Right lobe of liver (tissue), 6 donors: ENCODE measurements at regions not wholly inside any gene's neighbourhood (a gene's known extent, or its start where the extent isn't known, plus 50 kb on each side); places are given as distances from the start of the nearest gene placed in this dataset.

ENCODE experiments used
- ATAC-seq, 4 donors: fragments of 200-7000 bp; cut with Tn5 transposase; one replicate each; pipeline ENCODE4 v1.9.1; 2020; ENCODE audit warnings: mild to moderate bottlenecking in 4 of 4, moderate library complexity in 4 of 4
- DNase-seq, 3 donors: peaks; one replicate each; pipeline ENCODE4 v3.0.0-alpha.2; 2020
- H3K27ac ChIP-seq, 3 donors: fragments of 200-600 bp; one replicate each; pipeline ENCODE4 v1.8.0; 2022
- H3K27me3 ChIP-seq, 2 donors: fragments of 200-600 bp; one replicate each; pipeline ENCODE4 v1.8.0; 2022
- H3K36me3 ChIP-seq, 4 donors: fragments of 200-600 bp; sonication (generic) in 1 of 4; one replicate each; pipeline versions ENCODE4 v1.5.1 to v1.8.0; 2017 to 2022; ENCODE audit warnings: control low read depth in 1 of 4
- H3K4me1 ChIP-seq, 4 donors: fragments of 200-600 bp; sonication (generic) in 1 of 4; one replicate each; pipeline versions ENCODE4 v1.5.1 to v1.8.0; 2017 to 2022; ENCODE audit warnings: control low read depth in 1 of 4
- H3K4me3 ChIP-seq, 3 donors: fragments of 200-600 bp; one replicate each; pipeline ENCODE4 v1.8.0; 2022
- H3K9me3 ChIP-seq, 4 donors: fragments of 200-600 bp; sonication (generic) in 1 of 4; one replicate each; pipeline versions ENCODE4 v1.5.1 to v1.8.0; 2017 to 2022; ENCODE audit warnings: control low read depth in 1 of 4
- CTCF ChIP-seq, 4 donors: fragments of 200-600 bp in 3 of 4; fragments of 450-650 bp in 1 of 4; IDR thresholded peaks; one replicate each; pipeline versions ENCODE4 v1.5.1 to v1.8.0; 2016 to 2022; ENCODE audit warnings: antibody characterized with exemption in 4 of 4, mild to moderate bottlenecking in 2 of 4
- POLR2A ChIP-seq: fragments of 450-650 bp; IDR thresholded peaks from one replicate; pipeline ENCODE4 v1.6.1; 2017; ENCODE audit warnings: antibody characterized with exemption, mild to moderate bottlenecking
- WGBS: methylation state at CpG from one replicate; pipeline ENCODE4 v1.1.6; 2018; ENCODE audit warnings: low coverage, low lambda C conversion rate; ENCODE audit not compliant: insufficient coverage; ENCODE audit errors: missing lambda C conversion rate; 5-methylcytosine and 5-hydroxymethylcytosine counted together
- intact Hi-C, 2 donors: fragments of 100-400 bp; cut with DNase I; formaldehyde crosslinking; loops; one replicate each; pipeline versions ENCODE4 v1.11.2 to v1.14.1; 2022
- donor health status: DM: no; HTN: yes; CAD: no.
- donor health status: DM: no; HTN: no; CAD: no.
- donor health status: DM: no; HTN: no; CAD: no.
- donor health status: DM: no; HTN: yes; CAD: no.
- donor health status: DM: no; HTN: yes; CAD: no.

DNA sequence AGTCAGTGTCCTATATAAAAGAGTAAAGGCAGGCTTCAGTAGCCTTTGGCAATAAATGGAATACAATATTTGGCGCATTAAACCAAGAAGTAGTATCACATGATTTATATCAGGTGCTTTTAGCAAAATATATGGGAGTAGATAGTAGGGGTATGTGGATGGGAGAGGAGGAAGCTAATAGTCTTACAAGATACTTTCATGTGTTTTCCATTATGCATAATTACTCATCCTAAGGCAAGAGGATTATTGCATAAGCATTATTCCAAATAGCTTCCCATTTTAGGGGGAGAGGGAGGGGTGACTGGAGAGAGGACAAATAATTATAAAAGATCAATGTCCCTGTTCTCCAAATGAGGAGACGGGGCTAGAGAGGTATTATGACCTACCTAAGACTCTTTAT lies 104.3 kb downstream of the DUSP6 start:
- intact Hi-C loops, result no loop called here
- ATAC-seq, result no peak
- WGBS, result 88% methylated on average over 2 of the region's 2 CpGs

DNA sequence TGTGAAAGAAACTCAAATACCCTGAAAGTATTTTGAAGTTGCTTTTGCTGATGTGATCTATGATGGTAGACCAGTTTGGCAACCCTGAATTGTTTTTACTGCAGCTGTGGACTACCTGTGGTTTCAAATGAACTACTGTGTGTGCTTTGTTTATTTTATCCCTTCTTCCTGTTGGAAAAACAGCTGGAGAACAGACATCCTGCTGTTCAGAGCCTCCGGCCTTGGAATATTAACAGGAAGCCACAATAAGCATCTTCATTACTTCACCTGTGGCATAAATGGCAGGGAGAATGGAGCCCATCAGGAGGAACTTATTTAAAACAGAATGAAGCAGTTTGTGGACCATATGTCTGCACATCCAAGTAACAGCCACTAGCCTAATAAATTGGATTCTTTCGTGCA lies 104.8 kb downstream of the DUSP6 start:
- no peak for TF ChIP-seq CTCF (IDR thresholded peaks at IDR 0.05)
- no peak for TF ChIP-seq POLR2A
- H3K27ac ChIP-seq, result no peak overlapping the region
- H3K36me3 ChIP-seq, result no peaks in the 10 kb centered on the region
- intact Hi-C loops, result no loop called here
- no peak overlapping the region for H3K4me3 ChIP-seq
- no peaks in the 10 kb centered on the region for H3K9me3 ChIP-seq
- DNase-seq (no peak), ATAC-seq (no peak)
- H3K27me3 ChIP-seq, result no peaks in the 10 kb centered on the region
- WGBS, result 88% methylated on average over 2 of the region's 2 CpGs
- no peaks in the 10 kb centered on the region for H3K4me1 ChIP-seq

More for the DNA sequence above, 104.3 kb downstream of the DUSP6 start:
- Histone ChIP-seq H3K27me3 (no peaks in the 10 kb centered on the region), H3K36me3 (no peaks in the 10 kb centered on the region), H3K9me3 (no peaks in the 10 kb centered on the region), H3K4me1 (no peaks in the 10 kb centered on the region), H3K27ac (no peak overlapping the region), H3K4me3 (no peak overlapping the region)
- TF ChIP-seq CTCF (IDR thresholded peaks at IDR 0.05) (no peak), POLR2A (no peak)
- no peak for DNase-seq

- Histone ChIP-seq H3K27ac (peak overlapping the region in 1 of 3 donors; percentile 16), H3K36me3 (no peaks in the 10 kb centered on the region), H3K4me1 (no peaks in the 10 kb centered on the region), H3K4me3 (no peak overlapping the region), H3K27me3 (no peaks in the 10 kb centered on the region), H3K9me3 (no peaks in the 10 kb centered on the region)
- no peak for TF ChIP-seq POLR2A
- no peak for DNase-seq
- WGBS, result 45% methylated on average over 4 of the region's 5 CpGs
- intact Hi-C loops, result no loop called here
- peak; percentile 58 to 69 (median 65) for ATAC-seq
Observed at GRCh38 chr12:89245090-89245489, 107.2 kb downstream of the DUSP6 start.

GRCh38 chr12:89244536-89244935 lies 107.8 kb downstream of the DUSP6 start:
- Histone ChIP-seq H3K9me3 (no peaks in the 10 kb centered on the region), H3K4me3 (no peak overlapping the region), H3K4me1 (no peaks in the 10 kb centered on the region), H3K27me3 (no peaks in the 10 kb centered on the region), H3K36me3 (no peaks in the 10 kb centered on the region), H3K27ac (peak overlapping the region in 1 of 3 donors; percentile 16)
- 29% methylated on average over 3 of the region's 3 CpGs for WGBS
- no peak for DNase-seq
- intact Hi-C loops, result no loop called here
- no peak for TF ChIP-seq CTCF (IDR thresholded peaks at IDR 0.05)
- TF ChIP-seq POLR2A, result no peak
- peak; percentile 58 to 77 (median 70) for ATAC-seq

DNA sequence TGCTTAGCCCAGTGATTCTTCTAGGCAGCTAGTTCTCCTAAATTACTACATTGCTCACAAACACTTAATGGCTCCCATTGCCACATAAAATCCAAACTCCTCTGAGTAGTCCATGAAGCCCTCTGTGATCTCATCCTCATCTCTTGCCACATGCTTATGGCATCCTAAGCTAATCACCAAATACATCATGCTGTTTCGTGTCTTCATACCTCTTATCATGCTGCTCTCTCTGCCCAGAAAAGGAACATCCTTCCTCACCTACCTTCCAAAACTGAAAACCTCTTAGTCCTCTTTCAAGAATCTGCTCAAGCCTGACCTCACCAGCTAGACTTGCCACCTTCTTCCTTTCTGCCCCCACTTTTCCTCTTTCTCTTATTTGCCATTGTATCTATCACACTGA lies 108.5 kb downstream of the DUSP6 start:
- H3K9me3 ChIP-seq, result no peaks in the 10 kb centered on the region
- no peak overlapping the region for H3K4me3 ChIP-seq
- ATAC-seq, result no peak
- TF ChIP-seq CTCF (IDR thresholded peaks at IDR 0.05), result no peak
- no peak for TF ChIP-seq POLR2A
- no peaks in the 10 kb centered on the region for H3K4me1 ChIP-seq
- intact Hi-C loops, result no loop called here
- no peaks in the 10 kb centered on the region for H3K36me3 ChIP-seq
- H3K27me3 ChIP-seq, result no peaks in the 10 kb centered on the region
- DNase-seq, result no peak
- WGBS, result 79% methylated on average over 1 of the region's 1 CpG
- H3K27ac ChIP-seq, result no peak overlapping the region
